Transverse colon (tissue), 4 donors: ENCODE measurements at regions not wholly inside any gene's neighbourhood (a gene's known extent, or its start where the extent isn't known, plus 50 kb on each side); places are given as distances from the start of the nearest gene placed in this dataset.

Experiments used
- DNase-seq: peaks from one replicate; pipeline ENCODE4 v3.0.0-alpha.2; 2019
- H3K27ac ChIP-seq, 4 donors: fragments of 200-600 bp; sonication (generic); 2 replicates each; pipeline ENCODE4 v1.5.1; 2016 to 2018; ENCODE audit warnings: inconsistent platforms in 4 of 4
- H3K27me3 ChIP-seq: fragments of 200-600 bp; sonication (generic); 2 replicates; pipeline ENCODE4 v1.5.1; 2017; ENCODE audit warnings: inconsistent platforms
- H3K36me3 ChIP-seq, 4 donors: fragments of 200-600 bp; sonication (generic); 2 replicates each; pipeline ENCODE4 v1.5.1; 2017 to 2019; ENCODE audit warnings: inconsistent platforms in 4 of 4
- H3K4me1 ChIP-seq, 4 donors: fragments of 200-600 bp; sonication (generic); 2 replicates each; pipeline ENCODE4 v1.5.1; 2017 to 2020; ENCODE audit warnings: inconsistent platforms in 4 of 4
- H3K4me3 ChIP-seq, 4 donors: fragments of 200-600 bp; sonication (generic); 1 replicate in 1 of 4; 2 replicates in 3 of 4; pipeline versions ENCODE4 v1.5.1 to v1.6.1; 2017 to 2019; ENCODE audit warnings: inconsistent platforms in 4 of 4
- H3K9me3 ChIP-seq, 2 donors: fragments of 200-600 bp; sonication (generic); 2 replicates each; pipeline ENCODE4 v1.5.1; 2017 to 2019; ENCODE audit warnings: inconsistent platforms in 2 of 2
- CTCF ChIP-seq, 5 experiments: fragments of 200-600 bp in 3 of 5; fragments of 450-650 bp in 2 of 5; sonication (generic) in 3 of 5; IDR thresholded peaks; 1 replicate in 2 of 5; 2 replicates in 3 of 5; pipeline ENCODE4 v1.5.1; 2016 to 2017; ENCODE audit warnings: antibody characterized with exemption in 5 of 5, inconsistent platforms in 3 of 5, mild to moderate bottlenecking in 2 of 5, moderate library complexity in 1 of 5
- EP300 ChIP-seq: sonication (generic); formaldehyde crosslinking; IDR thresholded peaks from one replicate; pipeline ENCODE4 v1.6.1; 2017; ENCODE audit warnings: antibody characterized with exemption, low read depth
- POLR2A ChIP-seq: fragments of 450-650 bp; IDR thresholded peaks from one replicate; pipeline ENCODE4 v1.6.1; 2016; ENCODE audit warnings: antibody characterized with exemption, mild to moderate bottlenecking, moderate library complexity
- POLR2AphosphoS5 ChIP-seq, 3 donors: sonication (generic); formaldehyde crosslinking; IDR thresholded peaks; one replicate each; pipeline ENCODE4 v1.6.1; 2016; ENCODE audit warnings: antibody characterized with exemption in 3 of 3
- WGBS, 2 donors: methylation state at CpG; one replicate each; pipeline ENCODE4 v1.1.5; 2018; ENCODE audit warnings: low coverage in 1 of 2; 5-methylcytosine and 5-hydroxymethylcytosine counted together
- in situ Hi-C, 4 donors: fragments of 200-750 bp; cut with MboI; loops; one replicate each; pipeline versions ENCODE4 v1.15.0 to v1.15.1; 2017; ENCODE audit warnings: low sequenced_read_pairs in 3 of 4, low pct_ligation_motif_present in 1 of 4, low pct_unique_long_range_greater_than_20kb in 1 of 4
- intact Hi-C: fragments of 100-400 bp; cut with DNase I; formaldehyde crosslinking; loops from one replicate; pipeline ENCODE4 v1.15.1; 2023; ENCODE audit warnings: low total_unique reads

- H3K27me3 ChIP-seq = peaks cover 21% of the 10 kb centered on the region
- DNase-seq = no peak
- no peaks in the 10 kb centered on the region for H3K36me3 ChIP-seq
- TF ChIP-seq EP300 (no peak), CTCF (IDR thresholded peaks at IDR 0.05) (no peak), POLR2AphosphoS5 (IDR thresholded peaks at IDR 0.05) (no peak), POLR2A (no peak)
- peaks cover 0 to 10% (median 0%) of the 10 kb centered on the region in 4 donors for H3K4me1 ChIP-seq
- H3K9me3 ChIP-seq = no peaks in the 10 kb centered on the region
- in situ Hi-C loops = loop anchor here in 2 of 4 donors (25.0 kb wide), 1 partner anchor 1413 kb away; no protein-coding TSS in a partner anchor
- no peak overlapping the region for H3K27ac ChIP-seq
- WGBS, 2 donors = 52% methylated on average over 7 of the region's 7 CpGs; no CpG with 5 or more reads in 1 of the 2 donors
- intact Hi-C loops = loop anchor here (5.0 kb wide), 1 partner anchor 1413 kb away; no protein-coding TSS in a partner anchor
- H3K4me3 ChIP-seq = no peak overlapping the region
Observed at GRCh38 chr2:136424112-136424511, 306.2 kb upstream of the CXCR4 start.

GRCh38 chr2:136423516-136423996 lies 305.6 kb upstream of the CXCR4 start:
- in situ Hi-C loops = loop anchor here in 2 of 4 donors (25.0 kb wide), 1 partner anchor 1414 kb away; no protein-coding TSS in a partner anchor
- 1 to 2% methylated on average over 7 to 27 of the region's 27 CpGs for WGBS, 2 donors

GRCh38 chr2:136422512-136422911 lies 304.6 kb upstream of the CXCR4 start:
- WGBS, 2 donors = 47 to 48% methylated on average over 2 of the region's 2 CpGs
- TF ChIP-seq POLR2A (no peak), CTCF (IDR thresholded peaks at IDR 0.05) (no peak), EP300 (no peak), POLR2AphosphoS5 (IDR thresholded peaks at IDR 0.05) (no peak)
- Histone ChIP-seq H3K36me3 (no peaks in the 10 kb centered on the region), H3K27ac (no peak overlapping the region), H3K4me3 (no peak overlapping the region), H3K27me3 (peaks cover 21% of the 10 kb centered on the region), H3K4me1 (peaks cover 0 to 10% (median 0%) of the 10 kb centered on the region in 4 donors), H3K9me3 (no peaks in the 10 kb centered on the region)
- intact Hi-C loops (loop anchor here (5.0 kb wide), 1 partner anchor 1415 kb away; no protein-coding TSS in a partner anchor), in situ Hi-C loops (loop anchor here in 2 of 4 donors (25.0 kb wide), 1 partner anchor 1415 kb away; no protein-coding TSS in a partner anchor)
- DNase-seq = no peak

More at GRCh38 chr2:136423516-136423996, 305.6 kb upstream of the CXCR4 start:
- no peak overlapping the region for H3K27ac ChIP-seq
- H3K27me3 ChIP-seq = peaks cover 21% of the 10 kb centered on the region
- H3K36me3 ChIP-seq = no peaks in the 10 kb centered on the region
- H3K4me3 ChIP-seq = peak overlapping the region in 3 of 4 donors; percentile 11 to 50 (median 29)
- peak; percentile 70 for DNase-seq
- H3K9me3 ChIP-seq = no peaks in the 10 kb centered on the region
- intact Hi-C loops = loop anchor here (5.0 kb wide), 1 partner anchor 1414 kb away; no protein-coding TSS in a partner anchor
- no peak for TF ChIP-seq POLR2A
- peak; percentile 70 to 81 (median 80) for TF ChIP-seq CTCF (IDR thresholded peaks at IDR 0.05)
- peaks cover 0 to 10% (median 0%) of the 10 kb centered on the region in 4 donors for H3K4me1 ChIP-seq

- Histone ChIP-seq H3K9me3 (no peaks in the 10 kb centered on the region), H3K27ac (no peak overlapping the region), H3K4me1 (peaks cover 0 to 10% (median 0%) of the 10 kb centered on the region in 4 donors), H3K4me3 (no peak overlapping the region), H3K36me3 (no peaks in the 10 kb centered on the region), H3K27me3 (peaks cover 20% of the 10 kb centered on the region)
- TF ChIP-seq EP300 (no peak), CTCF (IDR thresholded peaks at IDR 0.05) (no peak), POLR2AphosphoS5 (IDR thresholded peaks at IDR 0.05) (no peak), POLR2A (no peak)
- in situ Hi-C loops = loop anchor here in 2 of 4 donors (25.0 kb wide), 1 partner anchor 1417 kb away; no protein-coding TSS in a partner anchor
- 62 to 80% methylated on average over 1 to 6 of the region's 6 CpGs for WGBS, 2 donors
- intact Hi-C loops = loop anchor here (5.0 kb wide), 1 partner anchor 1417 kb away; no protein-coding TSS in a partner anchor
- no peak for DNase-seq
Observed at GRCh38 chr2:136420346-136420745, 302.4 kb upstream of the CXCR4 start.
